A673 (cell line): ENCODE measurements at regions not wholly inside any gene's neighbourhood (a gene's known extent, or its start where the extent isn't known, plus 50 kb on each side); places are given as distances from the start of the nearest gene placed in this dataset.

Source experiments
- EZH2 ChIP-seq: fragments of 200-600 bp; sonication (generic); IDR thresholded peaks from 2 replicates; pipeline ENCODE4 v1.6.1; 2017; ENCODE audit warnings: borderline replicate concordance, low read depth, mild to moderate bottlenecking, mixed read lengths, antibody characterized with exemption, low read length; ENCODE audit not compliant: poor library complexity, severe bottlenecking
- TF ChIP-seq, protein P1 (sequence below): fragments of 300-800, 200-600 bp; sonication (generic); conservative IDR thresholded peaks from 2 replicates; pipeline ENCODE4 v1.5.1; 2017; ENCODE audit warnings: low read depth, mild to moderate bottlenecking, antibody characterized with exemption, low read length, moderate library complexity, mixed read lengths

DNA sequence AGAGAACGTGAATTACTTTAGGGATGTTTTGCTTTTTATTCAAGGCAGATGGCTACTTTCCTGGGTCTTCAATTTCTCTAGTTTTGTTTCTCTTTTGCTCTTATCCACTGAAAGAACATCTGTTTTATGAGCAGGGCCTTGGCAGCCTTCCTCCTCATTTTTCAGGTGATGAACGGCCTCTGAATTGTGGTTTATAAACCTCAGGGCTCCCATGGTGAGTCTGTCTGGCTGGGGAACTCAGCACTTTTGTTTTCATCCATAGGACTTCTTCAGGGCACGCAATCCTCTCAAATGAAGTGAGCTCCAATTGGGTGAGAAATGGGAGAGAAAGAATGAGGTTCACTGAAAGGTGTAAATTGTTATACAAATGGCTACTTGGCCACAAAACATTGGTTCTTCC lies 186.4 kb upstream of the ERCC4 start:
- TF ChIP-seq, protein P1, sequence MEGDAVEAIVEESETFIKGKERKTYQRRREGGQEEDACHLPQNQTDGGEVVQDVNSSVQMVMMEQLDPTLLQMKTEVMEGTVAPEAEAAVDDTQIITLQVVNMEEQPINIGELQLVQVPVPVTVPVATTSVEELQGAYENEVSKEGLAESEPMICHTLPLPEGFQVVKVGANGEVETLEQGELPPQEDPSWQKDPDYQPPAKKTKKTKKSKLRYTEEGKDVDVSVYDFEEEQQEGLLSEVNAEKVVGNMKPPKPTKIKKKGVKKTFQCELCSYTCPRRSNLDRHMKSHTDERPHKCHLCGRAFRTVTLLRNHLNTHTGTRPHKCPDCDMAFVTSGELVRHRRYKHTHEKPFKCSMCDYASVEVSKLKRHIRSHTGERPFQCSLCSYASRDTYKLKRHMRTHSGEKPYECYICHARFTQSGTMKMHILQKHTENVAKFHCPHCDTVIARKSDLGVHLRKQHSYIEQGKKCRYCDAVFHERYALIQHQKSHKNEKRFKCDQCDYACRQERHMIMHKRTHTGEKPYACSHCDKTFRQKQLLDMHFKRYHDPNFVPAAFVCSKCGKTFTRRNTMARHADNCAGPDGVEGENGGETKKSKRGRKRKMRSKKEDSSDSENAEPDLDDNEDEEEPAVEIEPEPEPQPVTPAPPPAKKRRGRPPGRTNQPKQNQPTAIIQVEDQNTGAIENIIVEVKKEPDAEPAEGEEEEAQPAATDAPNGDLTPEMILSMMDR: no peak
- TF ChIP-seq EZH2: no peak
